ENCODE measurements at regions not wholly inside any gene's neighbourhood (a gene's known extent, or its start where the extent isn't known, plus 50 kb on each side); places are given as distances from the start of the nearest gene placed in this dataset.

DNA sequence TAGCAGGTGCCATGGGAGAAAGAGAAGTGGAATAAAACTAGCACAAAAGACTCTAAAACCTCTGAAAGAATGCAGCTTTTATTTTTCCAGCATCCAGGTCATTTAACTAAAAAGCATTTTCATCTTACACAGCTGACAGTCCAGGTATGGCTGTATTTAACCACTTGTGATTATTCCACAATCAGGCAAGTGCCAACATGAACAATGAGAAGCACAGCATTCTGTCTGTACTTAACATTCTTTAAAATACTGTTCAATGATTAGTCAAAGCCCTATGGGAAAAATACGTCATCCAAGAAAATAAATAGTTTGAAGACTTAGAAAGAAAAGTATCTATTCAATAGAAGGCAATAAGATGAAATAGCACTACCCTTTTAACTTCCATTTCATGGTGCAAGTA lies 246.9 kb downstream of the LIG4 start:
- TF ChIP-seq POLR2A (IDR thresholded peaks at IDR 0.05) = no peak
- TF ChIP-seq, protein P1, sequence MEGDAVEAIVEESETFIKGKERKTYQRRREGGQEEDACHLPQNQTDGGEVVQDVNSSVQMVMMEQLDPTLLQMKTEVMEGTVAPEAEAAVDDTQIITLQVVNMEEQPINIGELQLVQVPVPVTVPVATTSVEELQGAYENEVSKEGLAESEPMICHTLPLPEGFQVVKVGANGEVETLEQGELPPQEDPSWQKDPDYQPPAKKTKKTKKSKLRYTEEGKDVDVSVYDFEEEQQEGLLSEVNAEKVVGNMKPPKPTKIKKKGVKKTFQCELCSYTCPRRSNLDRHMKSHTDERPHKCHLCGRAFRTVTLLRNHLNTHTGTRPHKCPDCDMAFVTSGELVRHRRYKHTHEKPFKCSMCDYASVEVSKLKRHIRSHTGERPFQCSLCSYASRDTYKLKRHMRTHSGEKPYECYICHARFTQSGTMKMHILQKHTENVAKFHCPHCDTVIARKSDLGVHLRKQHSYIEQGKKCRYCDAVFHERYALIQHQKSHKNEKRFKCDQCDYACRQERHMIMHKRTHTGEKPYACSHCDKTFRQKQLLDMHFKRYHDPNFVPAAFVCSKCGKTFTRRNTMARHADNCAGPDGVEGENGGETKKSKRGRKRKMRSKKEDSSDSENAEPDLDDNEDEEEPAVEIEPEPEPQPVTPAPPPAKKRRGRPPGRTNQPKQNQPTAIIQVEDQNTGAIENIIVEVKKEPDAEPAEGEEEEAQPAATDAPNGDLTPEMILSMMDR (IDR thresholded peaks at IDR 0.05) = no peak
